HG02884 (cell line): ENCODE measurements at regions not wholly inside any gene's neighbourhood (a gene's known extent, or its start where the extent isn't known, plus 50 kb on each side); places are given as distances from the start of the nearest gene placed in this dataset.

ENCODE experiments used
- ATAC-seq: cut with Tn5 transposase; IDR thresholded peaks from one replicate; pipeline ENCODE4 v1.9.1; 2021; ENCODE audit warnings: mild to moderate bottlenecking, moderate library complexity; ENCODE audit not compliant: unreplicated experiment

DNA sequence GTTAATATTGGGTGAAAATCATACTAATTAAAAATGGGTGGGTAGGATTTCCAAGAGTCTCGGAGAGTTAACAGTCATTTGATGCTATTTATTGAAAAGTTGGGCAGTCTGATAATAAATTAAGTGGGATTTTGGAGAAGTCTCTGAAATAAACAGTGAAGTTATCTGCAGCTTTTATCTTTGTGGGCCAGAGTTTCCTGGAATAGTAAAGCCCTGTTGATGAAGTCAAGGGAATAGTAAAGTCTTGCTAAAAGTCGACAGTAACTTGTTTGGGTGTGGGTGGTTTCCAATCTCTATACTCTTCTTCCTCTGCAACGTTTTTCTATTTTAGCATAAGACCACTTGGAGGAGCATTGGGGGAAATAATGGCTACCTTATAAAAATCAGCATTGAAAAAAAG, 493.6 kb downstream of the EPM2A start:
- ATAC-seq, result no peak

DNA sequence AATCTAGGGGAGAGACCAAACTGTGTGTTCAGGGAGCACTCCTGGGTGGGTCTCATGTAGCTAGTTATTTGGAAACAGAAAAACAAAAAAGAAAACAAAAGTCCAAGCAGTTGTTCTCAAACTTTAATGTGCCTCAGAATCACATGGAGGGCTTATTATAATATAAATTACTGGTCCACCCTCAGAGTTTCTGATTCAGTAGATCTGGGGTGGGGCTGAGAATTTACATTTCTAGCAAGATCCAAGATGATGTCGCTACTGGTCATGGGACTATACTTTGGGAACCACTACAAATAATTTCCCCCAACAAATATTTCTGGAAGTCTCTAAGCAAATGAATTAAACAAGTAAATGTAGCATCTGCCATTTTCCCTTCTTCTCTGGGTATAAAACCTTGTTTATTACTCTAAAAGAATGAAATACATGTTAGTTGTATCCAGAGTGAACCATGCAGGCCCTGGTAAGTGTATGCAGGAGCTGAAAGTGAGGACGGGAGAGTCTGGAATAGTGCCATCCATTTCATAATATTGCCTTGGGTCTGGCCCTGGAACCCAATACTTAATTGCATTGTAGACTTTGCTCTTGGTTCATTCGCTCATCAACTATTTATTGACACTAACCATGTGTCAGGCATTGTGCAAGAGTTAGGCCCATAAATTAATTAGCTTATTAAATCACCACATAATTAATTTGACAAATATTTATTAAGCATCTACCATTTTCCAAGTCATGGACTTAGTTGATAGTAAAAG, 490.8 kb downstream of the EPM2A start:
- ATAC-seq, result no peak

DNA sequence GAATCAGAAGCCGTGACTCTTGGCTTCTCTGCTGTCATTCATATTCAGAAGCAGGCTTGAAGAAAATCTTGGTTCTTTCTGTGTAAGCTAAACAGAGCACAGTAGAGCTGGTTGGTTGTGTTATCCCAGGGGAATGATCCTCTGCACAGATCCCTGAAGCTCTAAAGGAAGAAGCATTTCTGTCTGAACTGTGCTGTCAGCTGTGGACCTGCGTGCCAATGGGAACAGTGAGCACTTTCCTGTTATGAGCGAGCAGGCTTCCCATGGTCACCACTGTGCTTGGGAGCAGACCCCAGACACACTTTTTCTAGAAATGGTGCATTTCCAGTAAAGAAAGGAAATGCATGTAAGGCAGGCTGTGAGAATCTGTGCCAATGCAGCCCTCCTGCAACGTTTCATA, 490.2 kb downstream of the EPM2A start:
- ATAC-seq, result no peak

DNA sequence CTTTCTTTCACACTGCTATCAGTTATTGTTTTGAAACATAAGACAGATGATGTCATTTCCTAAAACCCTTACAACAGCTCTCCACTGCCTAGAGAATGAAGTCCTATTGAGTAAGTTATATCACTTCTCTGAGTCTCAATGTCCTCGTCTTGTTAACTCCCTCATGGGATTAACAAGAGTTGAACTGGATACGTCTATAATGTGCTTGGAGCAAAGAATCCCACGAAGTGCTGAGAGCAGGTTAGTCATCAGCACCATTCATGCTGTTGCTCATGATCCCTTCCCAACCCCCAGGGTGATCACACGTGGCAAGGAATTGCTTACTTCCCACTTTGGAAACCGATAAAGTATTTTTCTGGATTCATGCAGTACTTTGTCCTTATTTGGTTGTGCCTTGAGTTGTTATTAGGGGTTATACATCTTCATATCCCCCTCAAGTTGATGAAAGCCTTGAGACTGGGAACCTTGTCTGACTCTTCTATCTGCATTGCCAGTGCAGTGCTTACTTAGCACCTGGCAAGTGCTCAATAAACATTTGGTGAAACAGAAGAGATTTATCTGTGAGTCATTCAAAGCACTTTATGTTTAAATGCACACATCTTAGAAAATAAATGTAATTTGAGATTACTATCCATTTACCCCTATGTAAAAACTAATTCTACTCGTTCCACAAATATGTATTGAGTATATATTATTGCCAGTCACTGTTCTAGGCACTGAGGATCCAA, 487.5 kb downstream of the EPM2A start:
- ATAC-seq, result no peak

DNA sequence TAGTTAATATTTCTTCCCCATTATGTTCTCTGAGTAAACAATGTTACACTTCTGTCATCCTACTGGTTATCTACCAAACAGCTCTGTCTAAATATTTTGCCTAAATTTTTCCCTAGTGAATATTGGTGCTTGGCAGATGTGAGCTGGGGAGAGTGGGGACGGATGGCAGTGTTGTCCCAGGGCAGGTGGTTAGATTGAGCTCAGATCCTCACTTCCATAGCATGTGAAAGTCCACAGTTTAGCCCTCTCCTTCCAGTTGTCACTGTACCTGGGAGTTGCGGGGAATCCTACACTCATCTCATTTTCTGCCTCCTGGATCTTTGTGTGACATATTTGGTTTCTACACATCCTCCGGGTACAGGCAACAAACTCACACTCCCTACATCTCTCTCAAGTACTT, 484.9 kb downstream of the EPM2A start:
- no peak for ATAC-seq

DNA sequence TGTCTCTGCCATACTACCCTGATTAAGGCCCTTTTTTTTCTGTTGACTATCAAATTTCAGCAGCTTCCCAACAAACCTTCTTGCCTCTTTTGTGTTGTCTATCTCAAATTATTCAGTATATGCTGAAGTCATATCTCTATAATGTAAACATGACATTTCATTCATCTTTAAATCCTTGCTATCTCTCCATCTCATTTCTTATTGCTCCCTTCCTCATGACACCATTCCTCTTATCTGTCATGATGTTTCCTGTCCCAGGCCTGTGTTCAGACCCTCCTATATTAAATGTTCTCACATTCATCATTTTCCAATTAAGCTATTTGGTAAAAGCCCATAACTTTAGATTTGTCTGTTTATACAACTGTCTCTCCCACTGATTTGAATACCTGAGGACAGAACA, 482.6 kb downstream of the EPM2A start:
- ATAC-seq, result no peak

DNA sequence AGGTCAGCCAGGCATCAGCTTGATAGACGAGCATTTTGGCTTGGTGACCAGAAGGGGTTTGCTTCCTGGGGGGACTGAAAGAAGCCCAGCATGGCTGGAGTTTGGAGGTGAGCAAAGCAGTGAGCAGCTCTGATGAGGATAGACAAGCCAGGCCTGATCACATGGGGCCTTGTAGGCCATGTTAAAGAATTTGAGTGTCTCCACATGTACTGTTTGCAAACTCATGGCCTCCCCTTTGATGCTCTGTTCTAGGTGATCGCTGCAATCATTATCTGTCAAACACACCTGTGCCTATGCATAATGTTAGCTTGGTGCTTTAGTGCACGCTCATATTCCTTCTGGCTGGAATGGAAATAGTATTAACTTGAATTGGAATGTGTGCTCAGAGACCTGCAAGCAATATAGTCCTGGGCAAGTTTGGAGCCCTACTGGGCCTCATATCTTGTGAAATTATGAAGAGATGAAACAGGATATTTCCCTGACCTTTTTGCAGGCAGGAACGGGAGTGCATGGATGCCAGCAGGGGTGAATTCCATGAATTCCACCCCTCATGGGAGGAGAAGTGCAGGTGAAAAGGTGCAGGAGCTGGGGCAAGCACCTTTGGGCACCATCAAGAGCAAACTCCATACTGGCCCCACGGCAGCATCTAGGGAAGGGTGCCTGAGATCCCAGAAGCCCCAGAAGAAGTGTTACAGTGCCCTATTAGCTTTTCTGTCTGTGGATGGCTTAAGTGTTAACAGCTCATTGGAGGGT, 480.5 kb downstream of the EPM2A start:
- no peak for ATAC-seq

DNA sequence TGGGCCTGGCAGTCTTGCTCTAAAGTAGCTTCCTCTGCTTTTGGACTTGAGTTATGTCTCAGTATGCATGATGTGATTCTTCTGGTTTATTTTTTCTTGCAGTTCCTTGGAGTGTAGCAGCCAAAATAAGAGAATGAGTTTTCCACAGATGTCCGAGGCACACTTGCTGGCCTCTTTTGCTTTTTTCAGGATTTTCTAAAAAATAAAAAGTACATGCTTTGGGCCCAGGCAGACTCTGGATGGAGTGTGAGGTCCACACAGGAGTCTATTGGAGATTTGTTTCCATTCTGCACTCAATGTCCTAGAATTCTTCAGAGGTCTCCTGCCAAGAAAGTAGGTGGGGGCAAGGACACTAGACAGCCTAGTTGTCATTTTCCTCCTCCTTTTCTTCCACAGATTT, 477.6 kb downstream of the EPM2A start:
- no peak for ATAC-seq

DNA sequence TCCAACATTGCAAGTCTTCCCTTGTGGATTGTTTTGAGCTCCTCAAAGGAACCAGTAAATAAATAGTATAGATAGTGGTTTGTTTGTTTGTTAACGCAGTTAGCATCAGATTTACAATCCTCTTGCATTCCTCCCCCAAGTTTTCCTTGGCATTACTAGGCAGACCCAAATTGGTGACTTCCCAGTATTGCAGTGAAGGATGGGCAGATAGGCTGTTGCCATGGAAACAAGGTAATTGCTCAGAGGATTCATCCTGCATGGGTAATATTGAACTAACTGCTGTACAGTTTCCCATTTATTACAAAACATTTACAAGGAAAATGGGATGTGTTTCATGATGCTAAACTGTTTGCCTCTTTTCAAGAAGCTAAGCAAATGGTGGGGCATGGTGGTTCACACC, 477.2 kb downstream of the EPM2A start:
- ATAC-seq, result no peak

DNA sequence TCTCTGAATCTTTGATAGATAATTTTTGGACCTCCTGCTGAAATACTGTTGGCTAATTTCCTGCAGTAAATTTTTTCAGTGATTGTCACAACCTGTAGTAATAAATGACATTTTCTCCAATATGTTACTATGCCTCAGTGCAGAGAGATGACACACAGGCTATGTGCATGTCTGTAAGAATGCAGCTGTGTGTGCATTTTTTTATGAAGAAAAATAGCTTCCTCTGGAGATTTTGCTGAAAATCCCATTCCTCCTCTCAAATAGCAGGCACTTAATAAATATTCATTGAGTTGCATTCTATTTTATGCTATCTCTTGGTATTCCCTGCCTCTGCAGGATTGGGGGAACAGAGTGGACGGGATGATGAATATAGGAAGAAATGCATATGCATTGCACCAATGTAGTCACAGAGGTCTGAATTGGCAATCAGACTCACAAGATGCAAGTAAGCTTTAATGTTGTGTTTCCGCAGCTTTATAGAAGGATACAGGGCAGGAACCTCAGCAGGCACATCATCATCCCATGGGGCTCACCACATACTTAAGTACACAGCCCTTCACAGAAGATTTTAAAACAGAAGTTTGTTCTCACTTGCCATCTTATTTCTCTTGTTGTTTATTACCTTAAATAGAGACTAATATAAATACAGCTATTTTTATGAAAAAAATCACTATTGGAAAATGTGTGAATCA, 474.7 kb downstream of the EPM2A start:
- ATAC-seq, result no peak

DNA sequence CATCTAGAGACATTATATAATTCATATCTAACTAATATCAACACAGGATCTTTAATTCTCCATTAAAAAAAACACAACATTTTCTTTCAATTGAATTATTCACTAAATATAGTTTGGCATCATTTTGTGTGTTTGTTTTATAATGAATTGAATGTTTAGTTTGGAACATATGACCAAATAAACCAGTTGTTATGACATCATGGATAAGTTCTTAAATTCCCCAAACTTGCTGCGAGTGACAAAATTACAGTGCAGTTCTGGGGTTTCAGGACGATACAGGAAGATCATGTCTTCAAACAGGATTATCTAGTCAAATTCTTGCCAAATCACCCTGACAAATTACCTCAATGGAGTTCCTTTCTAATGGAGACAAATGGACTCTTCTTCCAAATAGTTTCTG, 473.6 kb downstream of the EPM2A start:
- no peak for ATAC-seq

DNA sequence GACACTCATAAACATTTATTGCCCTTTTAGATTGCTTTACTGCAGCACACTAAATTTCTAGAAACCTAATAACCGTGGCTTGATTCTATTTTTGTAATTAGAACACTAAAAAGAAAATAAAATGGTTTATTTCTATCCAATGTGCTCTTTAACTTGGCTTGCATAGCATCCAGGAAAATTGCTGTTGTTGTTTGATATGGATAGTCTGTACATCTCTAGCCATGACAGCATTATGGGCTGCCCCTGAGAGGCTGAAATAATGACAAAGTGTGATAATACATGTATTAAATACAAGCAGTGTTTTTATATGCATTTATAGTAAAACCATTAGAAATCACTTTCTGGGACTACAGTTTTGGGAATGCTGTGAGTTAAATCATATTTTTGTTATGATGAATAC, 472.5 kb downstream of the EPM2A start:
- ATAC-seq, result no peak

DNA sequence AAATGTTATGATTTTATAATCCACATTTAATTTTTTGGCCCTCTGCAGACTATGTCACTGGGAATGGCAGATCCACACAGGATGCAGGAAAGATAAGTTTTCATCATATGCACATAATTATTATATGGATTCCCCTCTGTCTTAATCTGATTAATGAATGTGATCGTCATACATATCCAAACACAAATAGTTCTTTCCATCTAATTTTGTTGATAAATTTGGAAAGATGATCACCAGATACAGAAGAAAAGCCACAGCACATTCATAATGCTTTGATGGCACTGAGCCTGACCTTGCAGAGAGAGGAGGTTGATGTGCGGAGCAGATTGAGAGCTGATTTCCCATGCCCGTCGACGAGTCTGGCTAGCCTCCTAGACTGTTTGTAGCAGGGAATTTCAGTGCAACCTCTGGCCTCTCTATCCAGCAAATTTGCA, 471.5 kb downstream of the EPM2A start:
- no peak for ATAC-seq

DNA sequence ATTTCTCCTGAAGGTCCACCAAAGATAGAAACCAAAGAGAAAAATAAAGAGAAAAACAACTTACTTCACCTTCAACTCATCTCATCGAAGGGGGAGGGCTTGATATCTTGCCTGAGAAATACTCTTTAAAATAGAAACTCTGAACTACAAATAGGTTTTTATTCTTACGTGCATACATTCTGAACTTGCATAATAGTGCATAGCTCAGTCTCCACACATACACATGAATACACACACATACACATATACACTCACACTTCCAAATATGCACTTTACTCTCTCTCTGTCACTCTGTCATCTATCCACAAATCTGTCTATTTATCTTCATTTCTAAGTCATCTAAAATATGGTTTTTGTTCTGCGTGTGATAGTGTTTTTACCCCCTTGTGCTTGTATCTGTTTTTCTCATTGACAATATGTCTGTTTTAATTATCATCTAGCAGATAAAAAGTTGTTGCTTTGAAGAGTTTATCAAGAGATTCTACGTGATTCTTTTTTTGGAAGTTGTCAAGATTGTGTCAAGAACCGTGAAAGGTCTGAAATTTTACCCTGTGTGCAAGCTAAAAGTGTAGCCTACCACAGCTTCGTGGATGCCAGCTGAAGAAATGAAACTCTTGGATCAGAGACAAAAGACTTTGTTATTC, 468.8 kb downstream of the EPM2A start:
- no peak for ATAC-seq

DNA sequence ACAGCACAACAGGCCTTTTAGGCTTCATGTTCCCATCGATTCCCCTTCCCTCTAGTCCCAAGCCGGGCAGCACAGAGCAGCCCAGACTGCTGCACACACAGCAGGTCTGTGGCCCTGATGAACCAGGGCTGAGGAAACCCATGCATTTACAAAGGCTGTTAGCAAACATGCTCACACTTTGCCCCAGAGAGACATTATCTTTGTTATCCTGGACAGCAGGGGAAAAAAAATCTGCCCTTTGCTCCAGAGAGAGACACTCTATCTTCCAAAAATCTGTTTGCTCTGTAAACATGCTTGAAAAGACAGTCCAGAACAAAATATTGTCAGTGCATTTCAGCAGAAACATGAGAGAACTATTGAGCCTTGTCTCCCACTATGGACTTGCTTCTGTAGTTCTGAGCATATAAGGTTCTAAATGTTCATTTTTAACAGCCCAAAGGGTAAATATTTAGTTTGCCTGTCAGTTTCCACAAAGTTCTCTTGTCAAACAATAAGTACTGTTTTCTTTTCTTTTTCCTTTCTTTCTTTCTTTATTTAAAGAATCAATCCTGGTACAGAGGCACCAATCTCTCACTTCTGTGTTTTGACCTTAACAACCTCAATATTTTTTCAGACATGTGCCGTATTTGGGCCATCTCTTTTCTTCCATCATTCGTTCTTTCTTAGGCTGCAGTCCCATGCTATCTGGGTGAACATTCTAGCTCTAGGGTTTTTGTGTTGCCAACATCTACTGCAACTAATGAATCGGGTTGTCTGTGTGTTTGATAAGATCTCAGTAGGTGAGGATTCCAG, 468.0 kb downstream of the EPM2A start:
- no peak for ATAC-seq

DNA sequence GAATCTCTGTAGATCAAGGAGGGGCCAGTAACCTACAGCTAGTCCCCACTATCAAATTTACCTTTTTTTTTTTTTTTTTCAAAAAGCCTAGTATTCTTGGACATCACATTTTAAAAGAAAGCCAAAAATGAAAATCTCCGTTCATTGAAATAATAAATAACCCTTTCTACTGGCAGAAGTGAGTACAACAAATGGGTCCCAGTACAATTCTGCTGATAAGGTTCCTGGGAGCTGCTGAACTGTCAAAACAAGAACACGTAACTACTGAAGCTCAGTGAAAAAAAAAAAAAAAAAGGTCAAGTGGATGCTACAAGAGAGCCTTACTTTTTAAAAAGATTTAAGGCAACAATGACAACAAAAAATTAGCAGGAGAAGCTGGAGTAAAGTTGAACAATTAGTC, 464.9 kb downstream of the EPM2A start:
- no peak for ATAC-seq

DNA sequence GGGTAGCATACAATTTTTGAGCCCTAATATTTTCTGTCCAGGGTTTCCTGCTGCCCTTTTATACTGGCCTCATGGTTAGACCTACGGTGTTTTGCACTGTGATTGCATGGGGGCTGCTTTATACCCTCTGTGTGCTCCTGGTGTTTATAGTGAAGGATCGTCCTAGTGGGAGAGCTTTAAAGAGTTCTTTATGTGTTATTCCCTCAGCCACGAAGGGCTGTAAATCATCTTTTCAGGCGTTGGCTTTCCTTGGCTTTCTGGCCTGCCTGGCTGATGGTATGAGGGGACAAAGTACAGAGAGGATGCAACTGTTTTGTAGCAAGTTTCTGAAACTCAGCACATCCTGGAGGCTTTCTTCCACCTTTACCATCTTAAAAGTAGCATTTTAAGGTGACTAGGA, 464.3 kb downstream of the EPM2A start:
- no peak for ATAC-seq

DNA sequence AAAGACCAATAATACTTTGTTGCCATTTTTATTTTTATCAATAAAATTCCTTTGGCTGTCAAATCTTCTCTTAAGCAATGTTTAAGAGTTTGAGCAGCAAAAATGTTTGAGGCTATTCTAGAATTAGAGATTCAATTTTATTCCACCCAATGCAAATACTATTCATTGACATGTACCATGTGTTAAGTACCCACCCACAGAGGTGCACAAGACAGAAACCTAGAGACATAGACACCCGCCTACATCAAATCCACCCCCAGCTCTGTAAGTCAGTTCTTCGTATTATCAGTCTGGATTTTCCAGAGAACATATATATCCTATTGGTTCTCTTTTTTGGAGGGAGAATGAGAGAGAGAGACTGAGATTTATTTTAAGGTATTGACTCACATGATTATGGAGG, 463.7 kb downstream of the EPM2A start:
- ATAC-seq, result no peak

DNA sequence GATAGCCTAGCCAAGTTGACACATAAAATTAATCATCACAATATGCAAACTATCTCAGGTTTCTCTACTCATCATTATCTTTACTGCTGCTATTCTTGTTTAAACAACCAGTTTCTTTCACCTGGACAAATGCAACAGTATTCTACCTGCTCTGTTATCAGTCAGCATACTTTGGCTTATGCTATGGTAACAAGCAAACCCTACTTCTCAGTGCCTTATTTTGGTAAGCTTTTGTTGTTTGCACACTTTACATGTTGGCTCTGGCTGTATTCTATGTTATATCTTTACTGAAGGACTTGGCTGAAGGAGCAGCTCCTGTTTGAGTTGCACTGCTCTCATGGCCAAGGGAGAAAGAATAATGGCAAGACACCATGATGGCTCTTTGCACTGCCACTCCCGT, 463.1 kb downstream of the EPM2A start:
- no peak for ATAC-seq

DNA sequence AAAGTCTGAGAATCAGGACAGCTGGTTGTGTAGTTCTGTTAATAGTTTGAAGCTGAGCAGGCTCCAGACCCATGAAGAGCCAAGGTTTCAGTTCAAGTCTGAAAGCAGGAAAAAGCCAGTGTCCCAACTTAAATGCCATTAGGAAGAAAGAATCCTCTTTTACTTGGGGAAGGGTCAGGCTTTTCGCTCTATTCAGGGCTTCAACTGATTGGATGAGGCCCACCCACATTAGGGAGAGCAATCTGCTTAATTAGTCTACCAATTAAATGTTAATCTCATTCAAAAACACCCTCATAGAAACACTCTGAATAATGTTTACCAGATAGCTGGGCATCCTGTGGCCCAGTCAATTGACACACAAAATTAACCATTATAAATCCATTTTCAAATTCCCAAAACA, 462.2 kb downstream of the EPM2A start:
- ATAC-seq, result no peak
